PFSK-1 (cell line): ENCODE measurements at regions not wholly inside any gene's neighbourhood (a gene's known extent, or its start where the extent isn't known, plus 50 kb on each side); places are given as distances from the start of the nearest gene placed in this dataset.

Experiments
- FOXP2 ChIP-seq: optimal IDR thresholded peaks from 2 replicates; pipeline ENCODE3; 2011; ENCODE audit warnings: borderline replicate concordance, control low read depth, inconsistent platforms; ENCODE audit not compliant: insufficient read depth; ENCODE audit errors: extremely low read length, extremely low read depth
- POLR2AphosphoS5 ChIP-seq: IDR thresholded peaks from 2 replicates; pipeline ENCODE4 v1.6.1; 2012; ENCODE audit warnings: low read depth, mild to moderate bottlenecking, control low read depth, low read length, moderate library complexity
- SIN3A ChIP-seq: IDR thresholded peaks from 2 replicates; pipeline ENCODE4 v1.6.1; 2012; ENCODE audit warnings: mild to moderate bottlenecking, low read length, moderate library complexity, borderline replicate concordance; ENCODE audit not compliant: insufficient read depth
- TAF1 ChIP-seq: IDR thresholded peaks from 2 replicates; pipeline ENCODE4 v1.6.1; 2012; ENCODE audit warnings: low read length, control low read depth, borderline replicate concordance; ENCODE audit not compliant: insufficient read depth
- TF ChIP-seq, protein P1 (sequence below), 2 experiments: IDR thresholded peaks; 2 replicates each; pipeline versions ENCODE4 v1.6.1 to v1.8.0; 2011 to 2012; ENCODE audit warnings: low read depth in 2 of 2, low read length in 2 of 2, control low read depth in 1 of 2, inconsistent platforms in 1 of 2, mild to moderate bottlenecking in 1 of 2, moderate library complexity in 1 of 2; ENCODE audit not compliant: insufficient read depth in 1 of 2

DNA sequence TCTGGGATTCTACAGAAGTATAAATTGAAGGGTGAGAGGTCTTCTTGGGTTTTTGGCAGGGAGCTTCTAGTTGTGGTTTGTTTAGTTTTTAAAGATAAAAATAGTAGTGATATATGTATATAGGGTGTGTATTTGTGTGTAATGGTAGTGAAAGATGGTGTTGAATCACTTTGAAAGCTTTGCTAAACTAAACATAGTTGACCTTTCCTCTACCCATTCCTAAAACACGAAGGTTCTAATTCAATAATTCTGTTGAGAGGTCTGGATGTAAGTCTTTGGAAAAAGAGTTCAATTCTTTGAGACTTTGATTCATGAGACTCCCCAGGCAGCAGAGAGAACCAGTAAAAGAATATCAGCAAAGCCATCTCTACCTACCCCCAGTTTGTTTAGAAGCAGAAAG is 247.9 kb upstream of the DUSP10 start:
- TF ChIP-seq, protein P1, sequence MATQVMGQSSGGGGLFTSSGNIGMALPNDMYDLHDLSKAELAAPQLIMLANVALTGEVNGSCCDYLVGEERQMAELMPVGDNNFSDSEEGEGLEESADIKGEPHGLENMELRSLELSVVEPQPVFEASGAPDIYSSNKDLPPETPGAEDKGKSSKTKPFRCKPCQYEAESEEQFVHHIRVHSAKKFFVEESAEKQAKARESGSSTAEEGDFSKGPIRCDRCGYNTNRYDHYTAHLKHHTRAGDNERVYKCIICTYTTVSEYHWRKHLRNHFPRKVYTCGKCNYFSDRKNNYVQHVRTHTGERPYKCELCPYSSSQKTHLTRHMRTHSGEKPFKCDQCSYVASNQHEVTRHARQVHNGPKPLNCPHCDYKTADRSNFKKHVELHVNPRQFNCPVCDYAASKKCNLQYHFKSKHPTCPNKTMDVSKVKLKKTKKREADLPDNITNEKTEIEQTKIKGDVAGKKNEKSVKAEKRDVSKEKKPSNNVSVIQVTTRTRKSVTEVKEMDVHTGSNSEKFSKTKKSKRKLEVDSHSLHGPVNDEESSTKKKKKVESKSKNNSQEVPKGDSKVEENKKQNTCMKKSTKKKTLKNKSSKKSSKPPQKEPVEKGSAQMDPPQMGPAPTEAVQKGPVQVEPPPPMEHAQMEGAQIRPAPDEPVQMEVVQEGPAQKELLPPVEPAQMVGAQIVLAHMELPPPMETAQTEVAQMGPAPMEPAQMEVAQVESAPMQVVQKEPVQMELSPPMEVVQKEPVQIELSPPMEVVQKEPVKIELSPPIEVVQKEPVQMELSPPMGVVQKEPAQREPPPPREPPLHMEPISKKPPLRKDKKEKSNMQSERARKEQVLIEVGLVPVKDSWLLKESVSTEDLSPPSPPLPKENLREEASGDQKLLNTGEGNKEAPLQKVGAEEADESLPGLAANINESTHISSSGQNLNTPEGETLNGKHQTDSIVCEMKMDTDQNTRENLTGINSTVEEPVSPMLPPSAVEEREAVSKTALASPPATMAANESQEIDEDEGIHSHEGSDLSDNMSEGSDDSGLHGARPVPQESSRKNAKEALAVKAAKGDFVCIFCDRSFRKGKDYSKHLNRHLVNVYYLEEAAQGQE (IDR thresholded peaks at IDR 0.05; ENCODE audit: insufficient read depth in 1 of 2, low read depth in 2 of 2, low read length in 2 of 2): no peak
- TF ChIP-seq POLR2AphosphoS5 (no peak), SIN3A (no peak), FOXP2 (no peak), TAF1 (no peak)

DNA sequence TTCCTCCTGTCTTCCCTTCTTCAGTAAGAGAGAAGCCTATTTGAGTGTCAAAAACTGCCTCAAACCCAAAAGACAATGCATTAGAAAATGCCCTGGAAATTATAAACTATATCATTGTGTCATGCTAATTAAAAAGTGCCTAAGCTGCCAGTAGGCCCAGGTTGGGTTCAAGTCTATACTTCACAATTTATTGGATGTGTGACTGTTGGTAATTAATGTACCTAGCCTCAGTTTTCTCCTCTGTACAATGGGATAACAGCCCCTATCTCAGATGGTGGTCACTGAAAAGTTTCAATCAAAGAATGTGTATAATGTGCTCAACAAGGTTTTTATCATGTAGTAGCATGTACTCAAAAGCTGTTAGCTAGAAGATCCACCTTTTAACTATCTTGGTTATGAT is 246.9 kb upstream of the DUSP10 start:
- TF ChIP-seq TAF1: no peak
- no peak for TF ChIP-seq POLR2AphosphoS5
- no peak for TF ChIP-seq FOXP2
- TF ChIP-seq, protein P1 (IDR thresholded peaks at IDR 0.05; ENCODE audit: insufficient read depth in 1 of 2, low read depth in 2 of 2, low read length in 2 of 2): no peak
- no peak for TF ChIP-seq SIN3A

GRCh38 chr1:221987860-221988520 is 246.1 kb upstream of the DUSP10 start:
- no peak for TF ChIP-seq SIN3A
- TF ChIP-seq TAF1: no peak
- TF ChIP-seq, protein P1 (IDR thresholded peaks at IDR 0.05; ENCODE audit: insufficient read depth in 1 of 2, low read depth in 2 of 2, low read length in 2 of 2): no peak
- no peak for TF ChIP-seq POLR2AphosphoS5
- no peak for TF ChIP-seq FOXP2

DNA sequence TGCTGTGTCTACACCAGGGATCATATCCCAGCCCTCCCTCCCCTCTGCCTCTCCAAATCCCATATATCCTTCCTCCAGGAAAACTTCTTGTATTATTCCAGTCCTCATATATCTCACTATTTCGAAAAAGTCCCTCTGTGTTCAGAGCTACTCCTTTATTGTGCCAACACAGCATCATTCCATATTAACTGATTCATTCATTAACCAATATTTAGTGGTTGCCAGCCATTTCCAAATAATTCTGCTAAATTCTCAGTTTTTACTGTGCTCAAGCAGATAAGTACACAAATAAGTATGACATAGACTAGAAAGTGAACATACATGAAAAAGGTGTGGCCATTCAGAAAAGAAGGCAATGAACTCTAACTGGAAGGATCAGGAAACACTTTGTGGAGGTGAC is 241.6 kb upstream of the DUSP10 start:
- no peak for TF ChIP-seq SIN3A
- no peak for TF ChIP-seq FOXP2
- no peak for TF ChIP-seq POLR2AphosphoS5
- TF ChIP-seq, protein P1 (IDR thresholded peaks at IDR 0.05; ENCODE audit: insufficient read depth in 1 of 2, low read depth in 2 of 2, low read length in 2 of 2): no peak
- TF ChIP-seq TAF1: no peak
